GM23338 (cell line): ENCODE measurements at regions not wholly inside any gene's neighbourhood (a gene's known extent, or its start where the extent isn't known, plus 50 kb on each side); places are given as distances from the start of the nearest gene placed in this dataset.

Experiments used
- ATAC-seq: fragments of 200-7000 bp; cut with Tn5 transposase; 3 replicates; pipeline ENCODE4 v1.9.1; 2020
- DNase-seq: peaks from one replicate; pipeline ENCODE4 v3.0.0-alpha.2; 2015; ENCODE audit warnings: low spot score
- H2AFZ ChIP-seq: fragments of 200-600 bp; sonication (generic); 2 replicates; pipeline ENCODE4 v1.8.0; 2016; ENCODE audit warnings: antibody characterized with exemption, mild to moderate bottlenecking, moderate library complexity
- H3F3A ChIP-seq: fragments of 200-600 bp; sonication (generic); replicated peaks from 2 replicates; pipeline ENCODE4 v1.8.0; 2017; ENCODE audit warnings: antibody characterized with exemption, mixed run types, low read depth
- H3K27ac ChIP-seq: fragments of 200-600 bp; sonication (generic); 2 replicates; pipeline ENCODE4 v1.6.1; 2016; ENCODE audit warnings: low read depth
- H3K27me3 ChIP-seq: fragments of 200-600 bp; sonication (generic); 2 replicates; pipeline ENCODE4 v1.8.0; 2016; ENCODE audit warnings: mild to moderate bottlenecking, mixed run types, moderate library complexity; ENCODE audit not compliant: insufficient read depth
- H3K36me3 ChIP-seq: fragments of 200-600 bp; sonication (generic); 2 replicates; pipeline ENCODE4 v1.8.0; 2016; ENCODE audit warnings: mild to moderate bottlenecking; ENCODE audit not compliant: insufficient read depth
- H3K4me1 ChIP-seq: fragments of 200-600 bp; sonication (generic); 2 replicates; pipeline ENCODE4 v1.8.0; 2016; ENCODE audit warnings: mild to moderate bottlenecking, moderate library complexity; ENCODE audit not compliant: insufficient read depth
- H3K4me2 ChIP-seq: fragments of 200-600 bp; sonication (generic); 2 replicates; pipeline ENCODE4 v1.7.1; 2017; ENCODE audit warnings: mixed run types
- H3K4me3 ChIP-seq: fragments of 200-600 bp; sonication (generic); 2 replicates; pipeline ENCODE4 v1.6.1; 2016; ENCODE audit warnings: mixed run types
- H3K79me2 ChIP-seq: fragments of 200-600 bp; sonication (generic); replicated peaks from 2 replicates; pipeline ENCODE4 v1.8.0; 2017; ENCODE audit warnings: mild to moderate bottlenecking; ENCODE audit not compliant: insufficient read depth
- H3K9me2 ChIP-seq: fragments of 200-600 bp; sonication (generic); 2 replicates; pipeline ENCODE4 v1.8.0; 2017; ENCODE audit not compliant: insufficient read depth
- H4K20me1 ChIP-seq: fragments of 200-600 bp; sonication (generic); replicated peaks from 2 replicates; pipeline ENCODE4 v1.8.0; 2017; ENCODE audit warnings: mild to moderate bottlenecking; ENCODE audit not compliant: insufficient read depth
- H3K27ac Mint-ChIP-seq: 2 replicates; pipeline ENCODE4 v1.8.0; 2020; ENCODE audit warnings: inconsistent platforms, mild to moderate bottlenecking, moderate library complexity, mixed read lengths
- H3K27me3 Mint-ChIP-seq: 3 replicates; pipeline ENCODE4 v1.8.0; 2022; ENCODE audit warnings: low read depth, mild to moderate bottlenecking, moderate library complexity, mixed read lengths, inconsistent platforms; ENCODE audit not compliant: insufficient read depth, poor library complexity
- H3K36me3 Mint-ChIP-seq: 3 replicates; pipeline ENCODE4 v1.8.0; 2021; ENCODE audit warnings: low read depth, mild to moderate bottlenecking, inconsistent platforms, moderate library complexity, mixed read lengths
- H3K4me1 Mint-ChIP-seq: 3 replicates; pipeline ENCODE4 v1.8.0; 2020; ENCODE audit warnings: mild to moderate bottlenecking, inconsistent platforms, mixed read lengths
- H3K4me3 Mint-ChIP-seq: 3 replicates; pipeline ENCODE4 v1.8.0; 2021; ENCODE audit warnings: moderate library complexity, mild to moderate bottlenecking, inconsistent platforms, mixed read lengths
- H3K9me3 Mint-ChIP-seq: 3 replicates; pipeline ENCODE4 v1.8.0; 2020; ENCODE audit warnings: moderate library complexity, mild to moderate bottlenecking, inconsistent platforms, mixed read lengths
- CREB1 ChIP-seq: fragments of 250-450 bp; sonication (Bioruptor Pico); IDR thresholded peaks from 2 replicates; pipeline ENCODE4 v1.5.0; 2020; ENCODE audit warnings: low read depth, mild to moderate bottlenecking, moderate library complexity
- CTCF ChIP-seq, 2 experiments: fragments of 200-600 bp in 1 of 2; sonication (generic) in 1 of 2; conservative IDR thresholded peaks; 2 replicates each; pipeline versions ENCODE4 v1.5.1 to v1.6.1; 2016 to 2017; ENCODE audit warnings: antibody characterized with exemption in 2 of 2, low read depth in 2 of 2, mild to moderate bottlenecking in 2 of 2, moderate library complexity in 1 of 2
- ETS1 ChIP-seq: IDR thresholded peaks from 2 replicates; pipeline ENCODE4 v1.6.1; 2016; ENCODE audit warnings: antibody characterized with exemption
- EZH2 ChIP-seq: fragments of 200-600 bp; sonication (generic); IDR thresholded peaks from one replicate; pipeline ENCODE4 v1.8.0; 2017; ENCODE audit warnings: antibody characterized with exemption, mild to moderate bottlenecking, low read depth; ENCODE audit not compliant: unreplicated experiment
- EZH2phosphoT487 ChIP-seq: fragments of 200-600 bp; sonication (generic); IDR thresholded peaks from one replicate; pipeline ENCODE4 v1.8.1; 2018; ENCODE audit warnings: antibody characterized with exemption; ENCODE audit not compliant: unreplicated experiment
- JUNB ChIP-seq: IDR thresholded peaks from one replicate; pipeline ENCODE4 v1.6.1; 2016; ENCODE audit warnings: antibody characterized with exemption; ENCODE audit not compliant: unreplicated experiment
- NANOG ChIP-seq: IDR thresholded peaks from 2 replicates; pipeline ENCODE4 v1.6.1; 2016; ENCODE audit warnings: antibody characterized with exemption, borderline replicate concordance
- POLR2AphosphoS5 ChIP-seq: IDR thresholded peaks from 2 replicates; pipeline ENCODE4 v1.6.1; 2016; ENCODE audit warnings: antibody characterized with exemption, low read depth
- STAT1 ChIP-seq: IDR thresholded peaks from one replicate; pipeline ENCODE4 v1.6.1; 2016; ENCODE audit warnings: antibody characterized with exemption; ENCODE audit not compliant: unreplicated experiment
- ZNF114 ChIP-seq: fragments of 250-450 bp; sonication (Bioruptor Pico); IDR thresholded peaks from 2 replicates; pipeline ENCODE4 v1.5.0; 2020; ENCODE audit warnings: mild to moderate bottlenecking, moderate library complexity
- ZNF331 ChIP-seq: fragments of 250-450 bp; sonication (Bioruptor Pico); IDR thresholded peaks from 2 replicates; pipeline ENCODE4 v1.5.0; 2020; ENCODE audit warnings: low read depth, mild to moderate bottlenecking, moderate library complexity
- ZNF462 ChIP-seq: fragments of 250-450 bp; sonication (Bioruptor Pico); IDR thresholded peaks from 2 replicates; pipeline ENCODE4 v1.5.0; 2020; ENCODE audit warnings: mild to moderate bottlenecking, moderate library complexity

GRCh38 chr22:27631641-27632040, 169.9 kb downstream of the MN1 start (continued):
- TF ChIP-seq ZNF462 (no peak), CREB1 (CRISPR knock-in tag) (no peak), JUNB (no peak), NANOG (no peak)

GRCh38 chr22:27632451-27633295, 168.9 kb downstream of the MN1 start:
- H3K27me3 ChIP-seq: no peaks in the 10 kb centered on the region
- Mint-ChIP-seq H3K36me3 (peaks cover 10% of the 10 kb centered on the region; the same call in 2 of the 3 replicates), H3K27ac (no peak overlapping the region), H3K4me1 (peaks cover 29% of the 10 kb centered on the region), H3K9me3 (peaks cover 15% of the 10 kb centered on the region; the same call in 2 of the 3 replicates), H3K4me3 (no peak overlapping the region), H3K27me3 (peaks cover 16% of the 10 kb centered on the region)
- no peaks in the 10 kb centered on the region for H3K36me3 ChIP-seq
- peaks cover 21% of the 10 kb centered on the region for H3K4me1 ChIP-seq
- H4K20me1 ChIP-seq: no peaks in the 10 kb centered on the region
- ATAC-seq (no peak), DNase-seq (no peak)
- H3K4me3 ChIP-seq: no peak overlapping the region
- H3K9me2 ChIP-seq: no peaks in the 10 kb centered on the region
- no peak overlapping the region for H3K27ac ChIP-seq
- H2AFZ ChIP-seq: no peak overlapping the region
- H3F3A ChIP-seq: 0 out of 2 replicates have a peak, but pooled peaks cover 5% of the 10 kb centered on the region
- no peak overlapping the region for H3K4me2 ChIP-seq
- H3K79me2 ChIP-seq: no peaks in the 10 kb centered on the region
- no peak for TF ChIP-seq EZH2phosphoT487
- no peak for TF ChIP-seq POLR2AphosphoS5
- no peak for TF ChIP-seq ZNF331 (CRISPR knock-in tag)
- no peak for TF ChIP-seq NANOG
- TF ChIP-seq CREB1 (CRISPR knock-in tag): no peak
- no peak for TF ChIP-seq ETS1
- TF ChIP-seq ZNF114 (CRISPR knock-in tag): no peak
- no peak for TF ChIP-seq CTCF (conservative IDR thresholded peaks at IDR 0.05; ENCODE audit: low read depth in 2 of 2)
- no peak for TF ChIP-seq STAT1
- TF ChIP-seq JUNB: no peak
- TF ChIP-seq EZH2: no peak
